HepG2 (cell line): ENCODE measurements at regions not wholly inside any gene's neighbourhood (a gene's known extent, or its start where the extent isn't known, plus 50 kb on each side); places are given as distances from the start of the nearest gene placed in this dataset.
"Not testable (repeated sequence)": the region's sequence is repeated elsewhere in the genome, so short reads cannot be mapped to it uniquely, and the experiment has no call there.

ENCODE experiments used
- BHLHE40 ChIP-seq: IDR thresholded peaks from 2 replicates; pipeline ENCODE4 v1.6.1; 2011; ENCODE audit warnings: low read length, improper control_type of control experiment
- HOXA3 ChIP-seq: sonication (generic); formaldehyde crosslinking; IDR thresholded peaks from 2 replicates; pipeline ENCODE4 v1.5.0; 2020; ENCODE audit warnings: missing genetic modification reagents
- NFE2L2 ChIP-seq: fragments of 150-350 bp; IDR thresholded peaks from 2 replicates; pipeline ENCODE4 v1.6.1; 2014; ENCODE audit warnings: low read length
- POLR2AphosphoS5 ChIP-seq: IDR thresholded peaks from 2 replicates; pipeline ENCODE4 v1.6.1; 2012; ENCODE audit warnings: low read depth, low read length
- SP1 ChIP-seq, 2 experiments: fragments of 450-650 bp in 1 of 2; sonication (generic) in 1 of 2; formaldehyde crosslinking in 1 of 2; IDR thresholded peaks; 2 replicates each; pipeline versions ENCODE4 v1.4.0 to v1.6.1; 2016 to 2020; ENCODE audit warnings: missing genetic modification reagents in 1 of 2
- ZHX1 ChIP-seq: sonication (generic); formaldehyde crosslinking; IDR thresholded peaks from 2 replicates; pipeline ENCODE4 v1.8.1; 2022; ENCODE audit warnings: low read depth, mild to moderate bottlenecking, missing genetic modification reagents
- ZNF737 ChIP-seq: sonication (generic); formaldehyde crosslinking; IDR thresholded peaks from 2 replicates; pipeline ENCODE4 v1.5.0; 2020; ENCODE audit warnings: missing genetic modification reagents, mild to moderate bottlenecking, borderline replicate concordance
- TF ChIP-seq, protein P1 (sequence below): sonication (generic); formaldehyde crosslinking; IDR thresholded peaks from 2 replicates; pipeline ENCODE4 v1.4.0; 2020; ENCODE audit warnings: missing genetic modification reagents

DNA sequence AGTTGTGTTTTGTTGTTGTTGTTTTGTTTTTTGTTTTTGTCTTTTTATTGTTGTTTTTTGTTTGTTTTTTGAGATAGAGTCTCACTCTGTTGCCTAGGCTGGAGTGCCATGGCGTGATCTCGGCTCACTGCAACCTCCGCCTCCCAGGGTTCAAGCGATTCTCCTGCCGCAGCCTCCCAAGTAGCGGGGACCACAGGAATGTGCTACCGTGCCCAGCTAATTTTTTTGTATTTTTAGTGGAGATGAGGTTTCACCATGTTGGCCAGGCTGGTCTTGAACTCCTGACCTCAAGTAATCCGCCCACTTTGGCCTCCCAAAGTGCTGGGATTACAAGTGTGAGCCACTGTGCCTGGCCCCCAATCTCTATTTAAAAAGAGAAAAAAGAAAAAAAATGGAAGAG is 109.0 kb upstream of the DAPK1 start:
- TF ChIP-seq HOXA3 (CRISPR knock-in tag); SP1 (IDR thresholded peaks at IDR 0.05); SP1 (CRISPR knock-in tag; IDR thresholded peaks at IDR 0.05); POLR2AphosphoS5; ZHX1; ZNF737 (CRISPR knock-in tag); NFE2L2; BHLHE40: not testable (repeated sequence)
- TF ChIP-seq, protein P1, sequence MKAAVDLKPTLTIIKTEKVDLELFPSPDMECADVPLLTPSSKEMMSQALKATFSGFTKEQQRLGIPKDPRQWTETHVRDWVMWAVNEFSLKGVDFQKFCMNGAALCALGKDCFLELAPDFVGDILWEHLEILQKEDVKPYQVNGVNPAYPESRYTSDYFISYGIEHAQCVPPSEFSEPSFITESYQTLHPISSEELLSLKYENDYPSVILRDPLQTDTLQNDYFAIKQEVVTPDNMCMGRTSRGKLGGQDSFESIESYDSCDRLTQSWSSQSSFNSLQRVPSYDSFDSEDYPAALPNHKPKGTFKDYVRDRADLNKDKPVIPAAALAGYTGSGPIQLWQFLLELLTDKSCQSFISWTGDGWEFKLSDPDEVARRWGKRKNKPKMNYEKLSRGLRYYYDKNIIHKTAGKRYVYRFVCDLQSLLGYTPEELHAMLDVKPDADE = not testable (repeated sequence)
